ENCODE measurements at regions not wholly inside any gene's neighbourhood (a gene's known extent, or its start where the extent isn't known, plus 50 kb on each side); places are given as distances from the start of the nearest gene placed in this dataset.

- no peak for TF ChIP-seq Cebpa-rat (IDR thresholded peaks at IDR 0.05)
- H4K20me1 ChIP-seq, result no peaks in the 10 kb centered on the region
- H3K27ac ChIP-seq, result no peak overlapping the region
These were observed 685.4 kb downstream of the PLA2G4A start for GRCh38 chr1:187514110-187514509.

GRCh38 chr1:187516874-187517273, 688.1 kb downstream of the PLA2G4A start:
- Histone ChIP-seq H3K27ac (no peak overlapping the region), H4K20me1 (no peaks in the 10 kb centered on the region), H3K36me3 (no peaks in the 10 kb centered on the region), H3K4me2 (no peak overlapping the region), H3K9me3 (no peaks in the 10 kb centered on the region), H3K4me3 (no peak overlapping the region), H3K4me1 (no peaks in the 10 kb centered on the region), H3K27me3 (no peaks in the 10 kb centered on the region), H3K9ac (no peak overlapping the region)
- no peak for TF ChIP-seq Cebpa-rat (IDR thresholded peaks at IDR 0.05)

More at GRCh38 chr1:187514110-187514509, 685.4 kb downstream of the PLA2G4A start:
- H3K4me3 ChIP-seq, result no peak overlapping the region
- no peaks in the 10 kb centered on the region for H3K9me3 ChIP-seq
- H3K27me3 ChIP-seq, result no peaks in the 10 kb centered on the region
- H3K9ac ChIP-seq, result no peak overlapping the region
- no peak overlapping the region for H3K4me2 ChIP-seq
- H3K4me1 ChIP-seq, result no peaks in the 10 kb centered on the region
- H3K36me3 ChIP-seq, result no peaks in the 10 kb centered on the region

DNA sequence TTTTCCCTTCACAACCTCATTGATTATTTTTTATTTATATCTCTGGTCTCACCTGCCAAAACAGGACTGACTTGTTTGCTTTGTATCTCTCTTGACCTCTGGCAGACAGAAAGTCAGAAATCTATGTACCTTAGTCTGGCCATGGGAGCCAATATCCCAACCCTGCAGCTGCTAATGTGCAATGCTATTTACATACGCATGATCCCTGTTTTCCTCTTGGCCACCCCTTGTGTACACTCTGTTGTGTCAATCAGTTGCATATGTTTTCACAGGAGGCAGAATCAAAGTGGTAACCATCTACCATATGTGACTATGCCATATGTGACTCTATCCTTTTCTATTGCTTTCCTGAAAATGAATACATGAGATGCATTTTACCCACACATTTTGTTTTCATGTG, 688.8 kb downstream of the PLA2G4A start:
- no peaks in the 10 kb centered on the region for H3K4me1 ChIP-seq
- no peak overlapping the region for H3K27ac ChIP-seq
- no peaks in the 10 kb centered on the region for H3K27me3 ChIP-seq
- H3K9me3 ChIP-seq, result no peaks in the 10 kb centered on the region
- H3K36me3 ChIP-seq, result no peaks in the 10 kb centered on the region
- no peaks in the 10 kb centered on the region for H4K20me1 ChIP-seq
- no peak for TF ChIP-seq Cebpa-rat (IDR thresholded peaks at IDR 0.05)
- H3K4me2 ChIP-seq, result no peak overlapping the region
- no peak overlapping the region for H3K4me3 ChIP-seq
- H3K9ac ChIP-seq, result no peak overlapping the region

GRCh38 chr1:187527346-187527745, 698.6 kb downstream of the PLA2G4A start:
- Histone ChIP-seq H3K4me3 (no peak overlapping the region), H3K9me3 (no peaks in the 10 kb centered on the region), H3K4me2 (no peak overlapping the region)

DNA sequence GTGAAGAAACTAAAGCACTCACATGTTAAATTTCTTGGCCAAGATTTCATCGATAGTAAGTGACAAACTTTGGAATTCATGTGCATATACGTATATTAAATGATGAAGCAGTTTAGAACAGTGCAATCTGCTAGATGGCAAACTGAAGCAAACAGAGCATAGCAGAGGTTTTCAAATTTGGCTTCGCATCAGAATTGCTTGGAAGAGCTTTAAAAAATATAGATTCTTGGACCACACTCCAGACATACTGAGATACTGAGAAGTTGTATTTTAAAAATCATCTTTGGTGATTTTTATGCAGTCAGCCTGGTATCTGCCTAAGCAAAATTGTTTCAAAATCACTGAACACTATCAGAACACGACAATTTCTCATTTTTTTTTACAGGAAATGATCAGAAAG, 709.2 kb downstream of the PLA2G4A start:
- H3K27ac ChIP-seq, result no peak overlapping the region
- no peak overlapping the region for H3K4me2 ChIP-seq
- H3K9ac ChIP-seq, result no peak overlapping the region
- H3K4me3 ChIP-seq, result no peak overlapping the region
- H4K20me1 ChIP-seq, result no peaks in the 10 kb centered on the region
- H3K9me3 ChIP-seq, result no peaks in the 10 kb centered on the region
- no peaks in the 10 kb centered on the region for H3K36me3 ChIP-seq
- H3K27me3 ChIP-seq, result no peaks in the 10 kb centered on the region
- no peak for TF ChIP-seq Cebpa-rat (IDR thresholded peaks at IDR 0.05)
- H3K4me1 ChIP-seq, result no peaks in the 10 kb centered on the region

More at GRCh38 chr1:187527346-187527745, 698.6 kb downstream of the PLA2G4A start:
- H3K4me1 ChIP-seq, result no peaks in the 10 kb centered on the region
- TF ChIP-seq Cebpa-rat (IDR thresholded peaks at IDR 0.05), result no peak
- H3K36me3 ChIP-seq, result no peaks in the 10 kb centered on the region
- H3K9ac ChIP-seq, result no peak overlapping the region
- no peaks in the 10 kb centered on the region for H3K27me3 ChIP-seq
- no peak overlapping the region for H3K27ac ChIP-seq
- H4K20me1 ChIP-seq, result no peaks in the 10 kb centered on the region

- Histone ChIP-seq H3K9ac (no peak overlapping the region), H4K20me1 (no peaks in the 10 kb centered on the region), H3K4me3 (no peak overlapping the region), H3K27ac (no peak overlapping the region), H3K27me3 (no peaks in the 10 kb centered on the region), H3K9me3 (no peaks in the 10 kb centered on the region), H3K4me2 (no peak overlapping the region), H3K4me1 (no peaks in the 10 kb centered on the region), H3K36me3 (no peaks in the 10 kb centered on the region)
- no peak for TF ChIP-seq Cebpa-rat (IDR thresholded peaks at IDR 0.05)
These were observed 720.8 kb downstream of the PLA2G4A start for GRCh38 chr1:187549540-187549939.

- no peak overlapping the region for H3K4me3 ChIP-seq
- H3K4me2 ChIP-seq, result no peak overlapping the region
- no peak overlapping the region for H3K9ac ChIP-seq
- H3K9me3 ChIP-seq, result no peaks in the 10 kb centered on the region
- H3K4me1 ChIP-seq, result no peaks in the 10 kb centered on the region
- H3K36me3 ChIP-seq, result no peaks in the 10 kb centered on the region
- H4K20me1 ChIP-seq, result no peaks in the 10 kb centered on the region
- no peak for TF ChIP-seq Cebpa-rat (IDR thresholded peaks at IDR 0.05)
- H3K27me3 ChIP-seq, result no peaks in the 10 kb centered on the region
- H3K27ac ChIP-seq, result no peak overlapping the region
These were observed 722.3 kb downstream of the PLA2G4A start for GRCh38 chr1:187551061-187551460.

GRCh38 chr1:187563191-187563590, 734.4 kb downstream of the PLA2G4A start:
- H3K9ac ChIP-seq, result no peak overlapping the region
- H3K36me3 ChIP-seq, result no peaks in the 10 kb centered on the region
- no peak overlapping the region for H3K27ac ChIP-seq
- no peaks in the 10 kb centered on the region for H3K9me3 ChIP-seq
- H3K4me1 ChIP-seq, result no peaks in the 10 kb centered on the region
- TF ChIP-seq Cebpa-rat (IDR thresholded peaks at IDR 0.05), result no peak
- no peak overlapping the region for H3K4me3 ChIP-seq
- no peaks in the 10 kb centered on the region for H3K27me3 ChIP-seq
- no peak overlapping the region for H3K4me2 ChIP-seq
- no peaks in the 10 kb centered on the region for H4K20me1 ChIP-seq

DNA sequence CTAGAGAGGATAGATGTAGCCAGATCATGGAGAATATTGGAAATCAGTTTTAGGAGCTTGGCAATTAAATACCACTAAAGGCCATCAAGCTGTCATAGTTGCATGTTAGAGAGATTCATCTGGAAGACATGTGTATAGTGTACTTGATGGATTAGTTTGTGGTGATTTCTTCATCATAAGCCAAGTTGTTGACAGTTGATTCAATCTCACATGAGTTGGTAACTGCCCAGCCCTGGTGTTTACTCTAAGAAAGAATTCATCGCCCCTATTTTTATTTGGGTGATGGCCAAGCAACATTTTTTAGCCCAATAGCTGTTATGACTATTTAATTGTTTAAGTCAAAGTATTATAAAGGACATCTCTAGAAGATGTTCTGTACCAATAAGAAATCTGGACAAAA, 737.6 kb downstream of the PLA2G4A start:
- no peaks in the 10 kb centered on the region for H3K9me3 ChIP-seq
- H3K4me1 ChIP-seq, result no peaks in the 10 kb centered on the region
- no peaks in the 10 kb centered on the region for H4K20me1 ChIP-seq
- no peaks in the 10 kb centered on the region for H3K36me3 ChIP-seq
- no peaks in the 10 kb centered on the region for H3K27me3 ChIP-seq
- no peak overlapping the region for H3K9ac ChIP-seq
- H3K4me2 ChIP-seq, result no peak overlapping the region
- H3K27ac ChIP-seq, result no peak overlapping the region
- no peak overlapping the region for H3K4me3 ChIP-seq
- no peak for TF ChIP-seq Cebpa-rat (IDR thresholded peaks at IDR 0.05)

GRCh38 chr1:187568067-187568466, 739.3 kb downstream of the PLA2G4A start:
- TF ChIP-seq Cebpa-rat (IDR thresholded peaks at IDR 0.05), result no peak
- Histone ChIP-seq H4K20me1 (no peaks in the 10 kb centered on the region), H3K27ac (no peak overlapping the region)

GRCh38 chr1:187570166-187570565, 741.4 kb downstream of the PLA2G4A start:
- Histone ChIP-seq H3K9ac (no peak overlapping the region), H3K9me3 (no peaks in the 10 kb centered on the region), H4K20me1 (no peaks in the 10 kb centered on the region), H3K4me3 (no peak overlapping the region), H3K27me3 (no peaks in the 10 kb centered on the region), H3K27ac (no peak overlapping the region), H3K4me2 (no peak overlapping the region), H3K4me1 (no peaks in the 10 kb centered on the region), H3K36me3 (no peaks in the 10 kb centered on the region)
- TF ChIP-seq Cebpa-rat (IDR thresholded peaks at IDR 0.05), result no peak

More at GRCh38 chr1:187568067-187568466, 739.3 kb downstream of the PLA2G4A start:
- no peaks in the 10 kb centered on the region for H3K9me3 ChIP-seq
- H3K9ac ChIP-seq, result no peak overlapping the region
- H3K4me1 ChIP-seq, result no peaks in the 10 kb centered on the region
- no peaks in the 10 kb centered on the region for H3K36me3 ChIP-seq
- no peak overlapping the region for H3K4me2 ChIP-seq
- H3K4me3 ChIP-seq, result no peak overlapping the region
- H3K27me3 ChIP-seq, result no peaks in the 10 kb centered on the region

Measured in BLaER1 (cell line).